IMR-90 (cell line): ENCODE measurements at regions not wholly inside any gene's neighbourhood (a gene's known extent, or its start where the extent isn't known, plus 50 kb on each side); places are given as distances from the start of the nearest gene placed in this dataset.

Source experiments
- ATAC-seq: fragments of 200-7000 bp; cut with Tn5 transposase; 2 replicates; pipeline ENCODE4 v1.9.1; 2020; ENCODE audit warnings: low read depth, mild to moderate bottlenecking, moderate library complexity
- BruUV-seq: library from RNA; stranded (reverse); fragments of 400-500 nt; replicated peaks from 2 replicates; lab custom pipeline; 2021; lab: Mats Ljungman, UMichigan
- CTCF ChIA-PET: fragments of 300-600 bp; formaldehyde crosslinking; extraction: SDS; loops from one replicate; lab custom pipeline; 2021; ENCODE audit warnings: antibody characterized with exemption; lab: Yijun Ruan, JAX
- POLR2A ChIA-PET: fragments of 300-600 bp; sonication (Branson Sonifier 250); formaldehyde crosslinking; loops from one replicate; lab custom pipeline; 2022; ENCODE audit warnings: antibody characterized with exemption; ENCODE audit not compliant: unreplicated experiment; lab: Charles Lee
- DNase-seq: peaks from one replicate; pipeline ENCODE4 v3.0.0; 2013
- H2AFZ ChIP-seq: replicated peaks from 2 replicates; pipeline ENCODE3; 2013; ENCODE audit warnings: low read length, mild to moderate bottlenecking; ENCODE audit not compliant: poor library complexity
- H2AK5ac ChIP-seq: 2 replicates; pipeline ENCODE4 v1.6.1; 2013; ENCODE audit warnings: low read depth, low read length, inconsistent platforms
- H2AK9ac ChIP-seq: replicated peaks from 2 replicates; pipeline ENCODE3; 2013; ENCODE audit warnings: mild to moderate bottlenecking, low read depth, low read length, moderate library complexity; ENCODE audit not compliant: poor library complexity
- H2BK120ac ChIP-seq: 2 replicates; pipeline ENCODE4 v1.6.1; 2013; ENCODE audit warnings: low read depth, low read length, inconsistent platforms
- H2BK15ac ChIP-seq: 3 replicates; pipeline ENCODE4 v1.6.1; 2013; ENCODE audit warnings: low read depth, low read length, inconsistent platforms
- H2BK20ac ChIP-seq: 2 replicates; pipeline ENCODE4 v1.6.1; 2013; ENCODE audit warnings: low read depth, mild to moderate bottlenecking, inconsistent platforms, low read length, moderate library complexity
- H2BK5ac ChIP-seq: 2 replicates; pipeline ENCODE4 v1.6.1; 2013; ENCODE audit warnings: mild to moderate bottlenecking, low read depth, low read length, inconsistent platforms; ENCODE audit not compliant: poor library complexity, severe bottlenecking
- H3K14ac ChIP-seq: replicated peaks from 2 replicates; pipeline ENCODE4 v1.6.1; 2013; ENCODE audit warnings: low read depth, low read length, inconsistent platforms
- H3K18ac ChIP-seq: 2 replicates; pipeline ENCODE4 v1.6.1; 2013; ENCODE audit warnings: low read depth, low read length, control low read depth
- H3K23ac ChIP-seq: 2 replicates; pipeline ENCODE4 v1.6.1; 2013; ENCODE audit warnings: low read depth, low read length, inconsistent platforms
- H3K27ac ChIP-seq: 2 replicates; pipeline ENCODE4 v1.5.1; 2013; ENCODE audit warnings: mild to moderate bottlenecking, control low read depth, low read length; ENCODE audit not compliant: insufficient read depth
- H3K27me3 ChIP-seq: 2 replicates; pipeline ENCODE4 v1.6.1; 2013; ENCODE audit warnings: low read length; ENCODE audit not compliant: control insufficient read depth, insufficient read depth
- H3K36me3 ChIP-seq: 2 replicates; pipeline ENCODE4 v1.6.1; 2013; ENCODE audit warnings: low read length, mixed read lengths; ENCODE audit not compliant: control insufficient read depth, insufficient read depth
- H3K4ac ChIP-seq: 2 replicates; pipeline ENCODE4 v1.6.1; 2013; ENCODE audit warnings: low read depth, low read length, inconsistent platforms
- H3K4me1 ChIP-seq: 2 replicates; pipeline ENCODE4 v1.6.1; 2013; ENCODE audit warnings: low read length, mixed read lengths; ENCODE audit not compliant: control insufficient read depth, insufficient read depth
- H3K4me2 ChIP-seq: 2 replicates; pipeline ENCODE4 v1.6.1; 2013; ENCODE audit warnings: low read depth, mild to moderate bottlenecking, control low read depth, low read length, moderate library complexity
- H3K4me3 ChIP-seq: 2 replicates; pipeline ENCODE4 v1.5.1; 2013; ENCODE audit warnings: low read depth, mild to moderate bottlenecking, control low read depth, low read length, moderate library complexity; ENCODE audit not compliant: insufficient read depth
- H3K56ac ChIP-seq: 2 replicates; pipeline ENCODE4 v1.6.1; 2013; ENCODE audit warnings: low read length, inconsistent platforms; ENCODE audit not compliant: insufficient read depth; ENCODE audit errors: extremely low read depth
- H3K79me1 ChIP-seq, 2 experiments: 2 replicates each; pipeline ENCODE4 v1.6.1; 2013; ENCODE audit warnings: low read length in 2 of 2, inconsistent platforms in 1 of 2, low read depth in 1 of 2
- H3K9ac ChIP-seq: 2 replicates; pipeline ENCODE4 v1.6.1; 2013; ENCODE audit warnings: low read depth, low read length, control low read depth
- H3K9me1 ChIP-seq: 2 replicates; pipeline ENCODE4 v1.6.1; 2013; ENCODE audit warnings: low read length, inconsistent platforms; ENCODE audit not compliant: insufficient read depth
- H3K9me3 ChIP-seq: 2 replicates; pipeline ENCODE4 v1.6.1; 2013; ENCODE audit warnings: low read length; ENCODE audit not compliant: control insufficient read depth, insufficient read depth
- H4K20me1 ChIP-seq: 2 replicates; pipeline ENCODE4 v1.6.1; 2013; ENCODE audit warnings: low read length, inconsistent platforms; ENCODE audit not compliant: insufficient read depth
- H4K5ac ChIP-seq: 2 replicates; pipeline ENCODE4 v1.6.1; 2013; ENCODE audit warnings: mild to moderate bottlenecking, low read depth, low read length, control low read depth
- H4K8ac ChIP-seq, 2 experiments: 2 replicates each; pipeline ENCODE4 v1.6.1; 2013; ENCODE audit warnings: low read depth in 2 of 2, low read length in 2 of 2, control low read depth in 1 of 2, inconsistent platforms in 1 of 2
- H4K91ac ChIP-seq: 2 replicates; pipeline ENCODE4 v1.6.1; 2013; ENCODE audit warnings: low read depth, low read length, inconsistent platforms; ENCODE audit not compliant: insufficient read depth
- BHLHE40 ChIP-seq: fragments of 150-350 bp; IDR thresholded peaks from 2 replicates; pipeline ENCODE4 v1.6.1; 2016; ENCODE audit warnings: mild to moderate bottlenecking, low read depth, low read length
- CEBPB ChIP-seq: IDR thresholded peaks from 2 replicates; pipeline ENCODE4 v1.6.1; 2012; ENCODE audit warnings: low read depth, low read length, improper control_type of control experiment
- CHD1 ChIP-seq: IDR thresholded peaks from 2 replicates; pipeline ENCODE4 v1.6.1; 2012; ENCODE audit warnings: low read depth, low read length, improper control_type of control experiment
- CTCF ChIP-seq: conservative IDR thresholded peaks from 2 replicates; pipeline ENCODE4 v1.5.1; 2012; ENCODE audit warnings: mild to moderate bottlenecking, low read depth, low read length, improper control_type of control experiment
- ELK1 ChIP-seq: fragments of 150-350 bp; IDR thresholded peaks from 2 replicates; pipeline ENCODE4 v1.6.1; 2016; ENCODE audit warnings: low read depth, mild to moderate bottlenecking, low read length, moderate library complexity, borderline replicate concordance
- FOS ChIP-seq: fragments of 150-350 bp; IDR thresholded peaks from 2 replicates; pipeline ENCODE4 v1.6.1; 2016; ENCODE audit warnings: low read depth, low read length
- MAFK ChIP-seq: IDR thresholded peaks from 2 replicates; pipeline ENCODE4 v1.6.1; 2012; ENCODE audit warnings: low read depth, low read length, improper control_type of control experiment
- MAZ ChIP-seq: IDR thresholded peaks from 2 replicates; pipeline ENCODE4 v1.6.1; 2012; ENCODE audit warnings: low read depth, mild to moderate bottlenecking, low read length, improper control_type of control experiment, moderate library complexity, borderline replicate concordance
- MXI1 ChIP-seq: IDR thresholded peaks from 2 replicates; pipeline ENCODE4 v1.6.1; 2012; ENCODE audit warnings: low read depth, mild to moderate bottlenecking, low read length, moderate library complexity, borderline replicate concordance
- NFE2L2 ChIP-seq: fragments of 150-350 bp; IDR thresholded peaks from 2 replicates; pipeline ENCODE4 v1.6.1; 2016; ENCODE audit warnings: low read depth, mild to moderate bottlenecking, low read length
- POLR2A ChIP-seq: IDR thresholded peaks from 2 replicates; pipeline ENCODE4 v1.6.1; 2012; ENCODE audit warnings: mild to moderate bottlenecking, low read depth, low read length
- RAD21 ChIP-seq: IDR thresholded peaks from 2 replicates; pipeline ENCODE4 v1.6.1; 2012; ENCODE audit warnings: low read length, improper control_type of control experiment
- RCOR1 ChIP-seq: IDR thresholded peaks from 2 replicates; pipeline ENCODE4 v1.6.1; 2012; ENCODE audit warnings: mild to moderate bottlenecking, low read length, improper control_type of control experiment; ENCODE audit not compliant: insufficient replicate concordance
- RFX5 ChIP-seq: IDR thresholded peaks from 2 replicates; pipeline ENCODE4 v1.8.0; 2012; ENCODE audit warnings: low read depth, mild to moderate bottlenecking, low read length, moderate library complexity
- SMC3 ChIP-seq: fragments of 150-350 bp; IDR thresholded peaks from 2 replicates; pipeline ENCODE4 v1.6.1; 2016; ENCODE audit warnings: low read depth, mild to moderate bottlenecking, antibody characterized with exemption, low read length, moderate library complexity
- USF2 ChIP-seq: fragments of 150-350 bp; IDR thresholded peaks from 2 replicates; pipeline ENCODE4 v1.6.1; 2017; ENCODE audit warnings: mild to moderate bottlenecking, antibody characterized with exemption, low read length, low read depth
- WGBS, 2 experiments: methylation state at CpG; one replicate each; pipeline versions ENCODE4 v1.1.5 to v1.1.7; 2013; ENCODE audit warnings: missing lambda C conversion rate in 2 of 2; ENCODE audit not compliant: insufficient read length in 1 of 2; ENCODE audit errors: extremely low coverage in 2 of 2; 5-methylcytosine and 5-hydroxymethylcytosine counted together
- dilution Hi-C: fragments of 300-500 bp; cut with HindIII; formaldehyde crosslinking; loops from one replicate; pipeline ENCODE4 v1.14.3; 2018; ENCODE audit warnings: low sequenced_read_pairs; ENCODE audit not compliant: unreplicated experiment
- in situ Hi-C: fragments of 300-500 bp; cut with MboI; formaldehyde crosslinking; loops from 3 replicates; pipeline ENCODE4 v1.14.3; 2019; ENCODE audit warnings: low sequenced_read_pairs, inconsistent platforms, mixed read lengths
- intact Hi-C: fragments of 100-400 bp; cut with micrococcal nuclease; formaldehyde crosslinking; loops from 2 replicates; pipeline ENCODE4 v1.10.0; 2022

GRCh38 chr5:27477550-27477949 lies 439.2 kb upstream of the CDH9 start:
- TF ChIP-seq NFE2L2 (no peak), USF2 (no peak), POLR2A (no peak), BHLHE40 (no peak), ELK1 (no peak), FOS (no peak), CTCF (no peak), CEBPB (no peak), RAD21 (no peak), RFX5 (no peak), MAZ (no peak), RCOR1 (no peak), CHD1 (no peak), MXI1 (no peak), MAFK (no peak), SMC3 (no peak)
- H3K23ac ChIP-seq, result no peak overlapping the region
- no peak overlapping the region for H3K4ac ChIP-seq
- WGBS, 2 experiments, result no CpG with 5 or more reads among the region's 4 CpGs
- H3K9me3 ChIP-seq, result peaks cover 7% of the 10 kb centered on the region
- DNase-seq (no peak), ATAC-seq (no peak)
- H3K14ac ChIP-seq, result no peak overlapping the region
- no peak overlapping the region for H3K4me2 ChIP-seq
- BruUV-seq, result no TSS peak
- no peak overlapping the region for H3K4me3 ChIP-seq
- H2BK120ac ChIP-seq, result no peak overlapping the region
- no peak overlapping the region for H4K91ac ChIP-seq
- no peaks in the 10 kb centered on the region for H3K9me1 ChIP-seq
- no peak overlapping the region for H2BK15ac ChIP-seq
- H3K36me3 ChIP-seq, result no peaks in the 10 kb centered on the region
- ChIA-PET POLR2A (no interaction called here), CTCF (no interaction called here)
- intact Hi-C loops, result loop anchor here (10.0 kb wide), 1 partner anchor 163 kb away; no protein-coding TSS in a partner anchor
- H3K4me1 ChIP-seq, result no peaks in the 10 kb centered on the region
- H3K79me1 ChIP-seq, result no peaks in the 10 kb centered on the region
- no peak overlapping the region for H4K5ac ChIP-seq
- H2AK5ac ChIP-seq, result no peak overlapping the region
- no peaks in the 10 kb centered on the region for H3K27me3 ChIP-seq
- H4K20me1 ChIP-seq, result no peaks in the 10 kb centered on the region
- no peak overlapping the region for H2BK20ac ChIP-seq
- no peak overlapping the region for H2AK9ac ChIP-seq
- in situ Hi-C loops, result no loop called here
- H3K27ac ChIP-seq, result no peak overlapping the region
- dilution Hi-C loops, result no loop called here
- no peak overlapping the region for H3K9ac ChIP-seq
- no peak overlapping the region for H2BK5ac ChIP-seq
- H2AFZ ChIP-seq, result no peak overlapping the region
- no peak overlapping the region for H3K56ac ChIP-seq
- no peak overlapping the region for H4K8ac ChIP-seq
- no peak overlapping the region for H3K18ac ChIP-seq
